ENCODE measurements at regions not wholly inside any gene's neighbourhood (a gene's known extent, or its start where the extent isn't known, plus 50 kb on each side); places are given as distances from the start of the nearest gene placed in this dataset.

DNA sequence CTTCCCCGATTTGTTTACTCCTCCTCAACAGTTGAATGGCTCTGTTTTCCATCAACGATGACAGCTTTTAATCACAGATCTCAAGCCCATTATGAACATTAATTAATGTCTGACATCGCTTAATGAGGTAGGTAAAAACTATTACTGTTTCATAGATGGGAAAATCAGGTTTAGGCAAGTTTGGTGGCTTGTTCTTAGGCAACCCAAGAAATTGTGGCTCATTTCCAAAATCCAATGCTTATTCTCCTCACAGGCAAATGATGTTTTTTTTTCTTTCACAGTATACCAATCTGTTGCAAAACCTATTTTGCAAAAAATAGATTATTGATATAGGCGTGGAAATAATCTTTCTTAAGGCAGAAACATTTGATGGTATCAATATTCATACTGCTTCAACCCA is 70.8 kb upstream of the CHD1 start:
- ATAC-seq (ENCODE audit: insufficient read depth, low read depth) (no peak), DNase-seq (no peak)
- Histone ChIP-seq H3K9ac (ENCODE audit: low read depth, low read length) (no peak overlapping the region), H3K4me3 (ENCODE audit: low read depth in 1 of 2, low read length in 2 of 2) (no peak overlapping the region), H3K4me1 (ENCODE audit: insufficient read depth, low read length) (no peaks in the 10 kb centered on the region), H3K4me2 (ENCODE audit: insufficient read depth, low read length) (no peak overlapping the region), H3K27me3 (ENCODE audit: insufficient read depth, low read length, poor library complexity) (no peaks in the 10 kb centered on the region), H4K20me1 (ENCODE audit: insufficient read depth, low read length) (no peaks in the 10 kb centered on the region), H3K27ac (ENCODE audit: low read length) (no peak overlapping the region), H3K9me3 (ENCODE audit: insufficient read depth, low read length, severe bottlenecking) (no peaks in the 10 kb centered on the region), H2AFZ (ENCODE audit: low read depth, low read length) (no peak overlapping the region), H3K36me3 (ENCODE audit: insufficient read depth, low read length) (no peaks in the 10 kb centered on the region), H3K79me2 (ENCODE audit: insufficient read depth, low read length) (no peaks in the 10 kb centered on the region)
- TF ChIP-seq, protein P1, sequence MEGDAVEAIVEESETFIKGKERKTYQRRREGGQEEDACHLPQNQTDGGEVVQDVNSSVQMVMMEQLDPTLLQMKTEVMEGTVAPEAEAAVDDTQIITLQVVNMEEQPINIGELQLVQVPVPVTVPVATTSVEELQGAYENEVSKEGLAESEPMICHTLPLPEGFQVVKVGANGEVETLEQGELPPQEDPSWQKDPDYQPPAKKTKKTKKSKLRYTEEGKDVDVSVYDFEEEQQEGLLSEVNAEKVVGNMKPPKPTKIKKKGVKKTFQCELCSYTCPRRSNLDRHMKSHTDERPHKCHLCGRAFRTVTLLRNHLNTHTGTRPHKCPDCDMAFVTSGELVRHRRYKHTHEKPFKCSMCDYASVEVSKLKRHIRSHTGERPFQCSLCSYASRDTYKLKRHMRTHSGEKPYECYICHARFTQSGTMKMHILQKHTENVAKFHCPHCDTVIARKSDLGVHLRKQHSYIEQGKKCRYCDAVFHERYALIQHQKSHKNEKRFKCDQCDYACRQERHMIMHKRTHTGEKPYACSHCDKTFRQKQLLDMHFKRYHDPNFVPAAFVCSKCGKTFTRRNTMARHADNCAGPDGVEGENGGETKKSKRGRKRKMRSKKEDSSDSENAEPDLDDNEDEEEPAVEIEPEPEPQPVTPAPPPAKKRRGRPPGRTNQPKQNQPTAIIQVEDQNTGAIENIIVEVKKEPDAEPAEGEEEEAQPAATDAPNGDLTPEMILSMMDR (IDR thresholded peaks at IDR 0.05; ENCODE audit: borderline replicate concordance, extremely low read depth, low read length, poor library complexity, severe bottlenecking): no peak
- TF ChIP-seq EZH2 (IDR thresholded peaks at IDR 0.05; ENCODE audit: borderline replicate concordance, low read depth, low read length, severe bottlenecking): no peak

GRCh38 chr5:98997000-98997399 is 68.2 kb upstream of the CHD1 start:
- TF ChIP-seq, protein P1 (IDR thresholded peaks at IDR 0.05; ENCODE audit: borderline replicate concordance, extremely low read depth, low read length, poor library complexity, severe bottlenecking): no peak
- no peak for TF ChIP-seq EZH2 (IDR thresholded peaks at IDR 0.05; ENCODE audit: borderline replicate concordance, low read depth, low read length, severe bottlenecking)
- Histone ChIP-seq H3K27me3 (ENCODE audit: insufficient read depth, low read length, poor library complexity) (no peaks in the 10 kb centered on the region), H3K9me3 (ENCODE audit: insufficient read depth, low read length, severe bottlenecking) (no peaks in the 10 kb centered on the region), H4K20me1 (ENCODE audit: insufficient read depth, low read length) (no peaks in the 10 kb centered on the region), H3K36me3 (ENCODE audit: insufficient read depth, low read length) (no peaks in the 10 kb centered on the region), H2AFZ (ENCODE audit: low read depth, low read length) (no peak overlapping the region), H3K4me1 (ENCODE audit: insufficient read depth, low read length) (no peaks in the 10 kb centered on the region), H3K4me3 (ENCODE audit: low read depth in 1 of 2, low read length in 2 of 2) (no peak overlapping the region), H3K9ac (ENCODE audit: low read depth, low read length) (no peak overlapping the region), H3K4me2 (ENCODE audit: insufficient read depth, low read length) (no peak overlapping the region), H3K79me2 (ENCODE audit: insufficient read depth, low read length) (no peaks in the 10 kb centered on the region), H3K27ac (ENCODE audit: low read length) (no peak overlapping the region)
- no peak for ATAC-seq (ENCODE audit: insufficient read depth, low read depth)
- DNase-seq: no peak

GRCh38 chr5:98994611-98995010 is 65.8 kb upstream of the CHD1 start:
- no peaks in the 10 kb centered on the region for H3K27me3 ChIP-seq (ENCODE audit: insufficient read depth, low read length, poor library complexity)
- no peak overlapping the region for H3K27ac ChIP-seq (ENCODE audit: low read length)
- no peaks in the 10 kb centered on the region for H3K36me3 ChIP-seq (ENCODE audit: insufficient read depth, low read length)
- no peak overlapping the region for H3K4me3 ChIP-seq (ENCODE audit: low read depth in 1 of 2, low read length in 2 of 2)
- no peaks in the 10 kb centered on the region for H4K20me1 ChIP-seq (ENCODE audit: insufficient read depth, low read length)
- no peak for ATAC-seq (ENCODE audit: insufficient read depth, low read depth)
- no peak overlapping the region for H3K4me2 ChIP-seq (ENCODE audit: insufficient read depth, low read length)
- no peak overlapping the region for H3K9ac ChIP-seq (ENCODE audit: low read depth, low read length)
- no peak for TF ChIP-seq EZH2 (IDR thresholded peaks at IDR 0.05; ENCODE audit: borderline replicate concordance, low read depth, low read length, severe bottlenecking)
- TF ChIP-seq, protein P1 (IDR thresholded peaks at IDR 0.05; ENCODE audit: borderline replicate concordance, extremely low read depth, low read length, poor library complexity, severe bottlenecking): no peak
- no peak overlapping the region for H2AFZ ChIP-seq (ENCODE audit: low read depth, low read length)
- no peaks in the 10 kb centered on the region for H3K79me2 ChIP-seq (ENCODE audit: insufficient read depth, low read length)
- H3K4me1 ChIP-seq (ENCODE audit: insufficient read depth, low read length): peaks cover 9% of the 10 kb centered on the region
- DNase-seq: no peak
- H3K9me3 ChIP-seq (ENCODE audit: insufficient read depth, low read length, severe bottlenecking): no peaks in the 10 kb centered on the region

- no peak overlapping the region for H3K4me2 ChIP-seq (ENCODE audit: insufficient read depth, low read length)
- H3K9ac ChIP-seq (ENCODE audit: low read depth, low read length): no peak overlapping the region
- H3K27me3 ChIP-seq (ENCODE audit: insufficient read depth, low read length, poor library complexity): no peaks in the 10 kb centered on the region
- no peak overlapping the region for H3K27ac ChIP-seq (ENCODE audit: low read length)
- peaks cover 16% of the 10 kb centered on the region for H3K4me1 ChIP-seq (ENCODE audit: insufficient read depth, low read length)
- H2AFZ ChIP-seq (ENCODE audit: low read depth, low read length): no peak overlapping the region
- no peaks in the 10 kb centered on the region for H4K20me1 ChIP-seq (ENCODE audit: insufficient read depth, low read length)
- H3K36me3 ChIP-seq (ENCODE audit: insufficient read depth, low read length): no peaks in the 10 kb centered on the region
- TF ChIP-seq EZH2 (IDR thresholded peaks at IDR 0.05; ENCODE audit: borderline replicate concordance, low read depth, low read length, severe bottlenecking): no peak
- TF ChIP-seq, protein P1 (IDR thresholded peaks at IDR 0.05; ENCODE audit: borderline replicate concordance, extremely low read depth, low read length, poor library complexity, severe bottlenecking): no peak
- no peaks in the 10 kb centered on the region for H3K9me3 ChIP-seq (ENCODE audit: insufficient read depth, low read length, severe bottlenecking)
- ATAC-seq (ENCODE audit: insufficient read depth, low read depth) (no peak), DNase-seq (no peak)
- no peak overlapping the region for H3K4me3 ChIP-seq (ENCODE audit: low read depth in 1 of 2, low read length in 2 of 2)
- H3K79me2 ChIP-seq (ENCODE audit: insufficient read depth, low read length): no peaks in the 10 kb centered on the region
Observed at GRCh38 chr5:98993512-98993911, 64.7 kb upstream of the CHD1 start.
